GM12891 (cell line): ENCODE measurements at regions not wholly inside any gene's neighbourhood (a gene's known extent, or its start where the extent isn't known, plus 50 kb on each side); places are given as distances from the start of the nearest gene placed in this dataset.

ENCODE experiments used
- POLR2A ChIP-seq: IDR thresholded peaks from 2 replicates; pipeline ENCODE4 v1.6.1; 2011; ENCODE audit warnings: low read depth, low read length, control low read depth
- POLR2AphosphoS5 ChIP-seq: IDR thresholded peaks from 2 replicates; pipeline ENCODE4 v1.6.1; 2011; ENCODE audit warnings: low read depth, low read length, control low read depth
- SPI1 ChIP-seq: IDR thresholded peaks from 2 replicates; pipeline ENCODE4 v1.6.1; 2011; ENCODE audit warnings: low read depth, low read length, control low read depth
- TAF1 ChIP-seq: IDR thresholded peaks from 2 replicates; pipeline ENCODE4 v1.6.1; 2011; ENCODE audit warnings: low read depth, low read length, control low read depth

- no peak for TF ChIP-seq SPI1
- TF ChIP-seq TAF1, result no peak
- no peak for TF ChIP-seq POLR2A
- no peak for TF ChIP-seq POLR2AphosphoS5
Measured at GRCh38 chr2:123209202-123209601, 815.9 kb upstream of the CNTNAP5 start.
